Mesenchymal stem cell (in vitro differentiated cells and primary cell): ENCODE measurements at regions not wholly inside any gene's neighbourhood (a gene's known extent, or its start where the extent isn't known, plus 50 kb on each side); places are given as distances from the start of the nearest gene placed in this dataset.

Source experiments
- DNase-seq: peaks from one replicate; pipeline ENCODE4 v3.0.0-alpha.2; 2013
- H2AFZ ChIP-seq: one replicate; pipeline ENCODE4 v1.6.1; 2013; ENCODE audit warnings: low read depth, mild to moderate bottlenecking, control low read depth, inconsistent platforms, low read length, moderate library complexity
- H2AK5ac ChIP-seq: 2 replicates; pipeline ENCODE4 v1.6.1; 2013; ENCODE audit warnings: low read length, moderate library complexity, mild to moderate bottlenecking, inconsistent platforms; ENCODE audit not compliant: severe bottlenecking
- H2BK120ac ChIP-seq: one replicate; pipeline ENCODE4 v1.6.1; 2013; ENCODE audit warnings: low read depth, mild to moderate bottlenecking, inconsistent platforms, low read length, moderate library complexity
- H2BK12ac ChIP-seq, 2 experiments: one replicate each; pipeline ENCODE4 v1.6.1; 2013; ENCODE audit warnings: inconsistent platforms in 2 of 2, low read length in 2 of 2, mild to moderate bottlenecking in 2 of 2, moderate library complexity in 2 of 2, control low read depth in 1 of 2
- H2BK15ac ChIP-seq: one replicate; pipeline ENCODE4 v1.6.1; 2013; ENCODE audit warnings: mild to moderate bottlenecking, low read depth, inconsistent platforms; ENCODE audit not compliant: poor library complexity, severe bottlenecking
- H2BK5ac ChIP-seq: 2 replicates; pipeline ENCODE4 v1.6.1; 2013; ENCODE audit warnings: low read depth, mild to moderate bottlenecking, low read length, control low read depth, inconsistent platforms; ENCODE audit not compliant: poor library complexity, severe bottlenecking
- H3K14ac ChIP-seq, 2 experiments: one replicate each; pipeline ENCODE4 v1.6.1; 2013; ENCODE audit warnings: inconsistent platforms in 2 of 2, low read length in 2 of 2, control low read depth in 1 of 2, mild to moderate bottlenecking in 1 of 2, moderate library complexity in 1 of 2
- H3K18ac ChIP-seq, 2 experiments: one replicate each; pipeline ENCODE4 v1.6.1; 2013; ENCODE audit warnings: inconsistent platforms in 2 of 2, low read length in 2 of 2, control low read depth in 1 of 2, low read depth in 1 of 2, mild to moderate bottlenecking in 1 of 2
- H3K23ac ChIP-seq, 2 experiments: one replicate each; pipeline ENCODE4 v1.6.1; 2013; ENCODE audit warnings: inconsistent platforms in 2 of 2, low read length in 2 of 2, mild to moderate bottlenecking in 2 of 2, moderate library complexity in 2 of 2, control low read depth in 1 of 2
- H3K27ac ChIP-seq: 2 replicates; pipeline ENCODE4 v1.5.1; 2013; ENCODE audit warnings: mild to moderate bottlenecking, moderate library complexity, low read length, control low read depth, inconsistent platforms; ENCODE audit not compliant: poor library complexity, severe bottlenecking
- H3K27me3 ChIP-seq, 2 experiments: 2 replicates each; pipeline versions ENCODE4 v1.6.1 to v1.7.0; 2013; ENCODE audit warnings: low read length in 2 of 2, mild to moderate bottlenecking in 2 of 2, moderate library complexity in 2 of 2, control low read depth in 1 of 2, inconsistent platforms in 1 of 2; ENCODE audit not compliant: control insufficient read depth in 1 of 2, insufficient read depth in 1 of 2
- H3K36me3 ChIP-seq, 2 experiments: 2 replicates each; pipeline versions ENCODE4 v1.6.1 to v1.7.0; 2013; ENCODE audit warnings: low read length in 2 of 2, control low read depth in 1 of 2, inconsistent platforms in 1 of 2, low read depth in 1 of 2, mild to moderate bottlenecking in 1 of 2; ENCODE audit not compliant: insufficient read depth in 2 of 2, control insufficient read depth in 1 of 2
- H3K4ac ChIP-seq, 2 experiments: one replicate each; pipeline ENCODE4 v1.6.1; 2013; ENCODE audit warnings: inconsistent platforms in 2 of 2, low read length in 2 of 2, mild to moderate bottlenecking in 2 of 2, moderate library complexity in 2 of 2, control low read depth in 1 of 2, low read depth in 1 of 2
- H3K4me1 ChIP-seq: 2 replicates; pipeline ENCODE4 v1.6.1; 2013; ENCODE audit warnings: low read depth, low read length, control low read depth; ENCODE audit not compliant: control insufficient read depth, insufficient read depth
- H3K4me2 ChIP-seq: 2 replicates; pipeline ENCODE4 v1.6.1; 2013; ENCODE audit warnings: low read length, mild to moderate bottlenecking, inconsistent platforms; ENCODE audit not compliant: poor library complexity, severe bottlenecking
- H3K4me3 ChIP-seq, 2 experiments: 2 replicates each; pipeline versions ENCODE4 v1.5.1 to v1.7.0; 2013; ENCODE audit warnings: low read length in 2 of 2, mild to moderate bottlenecking in 2 of 2, control low read depth in 1 of 2, low read depth in 1 of 2; ENCODE audit not compliant: insufficient read depth in 1 of 2
- H3K79me1 ChIP-seq: replicated peaks from 2 replicates; pipeline ENCODE4 v1.6.1; 2013; ENCODE audit warnings: mild to moderate bottlenecking, control low read depth, low read length, inconsistent platforms; ENCODE audit not compliant: poor library complexity, severe bottlenecking
- H3K9ac ChIP-seq: 2 replicates; pipeline ENCODE4 v1.7.0; 2013; ENCODE audit warnings: mild to moderate bottlenecking, low read length, moderate library complexity
- H3K9me3 ChIP-seq: 2 replicates; pipeline ENCODE4 v1.7.0; 2013; ENCODE audit warnings: mild to moderate bottlenecking, low read length; ENCODE audit not compliant: control insufficient read depth
- H4K8ac ChIP-seq: one replicate; pipeline ENCODE4 v1.6.1; 2013; ENCODE audit warnings: inconsistent platforms, mild to moderate bottlenecking, low read length, moderate library complexity
- H4K91ac ChIP-seq: one replicate; pipeline ENCODE4 v1.6.1; 2013; ENCODE audit warnings: mild to moderate bottlenecking, low read length, inconsistent platforms
- WGBS: methylation state at CpG from one replicate; pipeline ENCODE4 v1.1.7; 2013; ENCODE audit warnings: mixed read lengths; 5-methylcytosine and 5-hydroxymethylcytosine counted together

- Histone ChIP-seq H2BK12ac (peak overlapping the region; percentile 15 to 82), H2AK5ac (no peak overlapping the region), H3K23ac (peak overlapping the region in 1 of 2 experiments; percentile 38), H3K9me3 (no peaks in the 10 kb centered on the region), H3K4me1 (peaks cover 3% of the 10 kb centered on the region), H2BK15ac (no peak overlapping the region), H2BK120ac (no peak overlapping the region), H3K79me1 (no peaks in the 10 kb centered on the region), H4K8ac (no peak overlapping the region), H3K9ac (no peak overlapping the region), H3K4ac (peak overlapping the region in 1 of 2 experiments; percentile 50), H3K4me2 (no peak overlapping the region), H3K18ac (peak overlapping the region; percentile 55 to 80), H3K27ac (no peak overlapping the region), H3K14ac (no peak overlapping the region), H3K27me3 (no peaks in the 10 kb centered on the region), H4K91ac (peak overlapping the region; percentile 28), H3K4me3 (no peak overlapping the region), H2AFZ (no peak overlapping the region), H2BK5ac (no peak overlapping the region), H3K36me3 (no peaks in the 10 kb centered on the region)
- DNase-seq: no peak
- WGBS: 87% methylated on average over 4 of the region's 4 CpGs
Observed at GRCh38 chr2:196245378-196246140, 74.2 kb upstream of the STK17B start.

DNA sequence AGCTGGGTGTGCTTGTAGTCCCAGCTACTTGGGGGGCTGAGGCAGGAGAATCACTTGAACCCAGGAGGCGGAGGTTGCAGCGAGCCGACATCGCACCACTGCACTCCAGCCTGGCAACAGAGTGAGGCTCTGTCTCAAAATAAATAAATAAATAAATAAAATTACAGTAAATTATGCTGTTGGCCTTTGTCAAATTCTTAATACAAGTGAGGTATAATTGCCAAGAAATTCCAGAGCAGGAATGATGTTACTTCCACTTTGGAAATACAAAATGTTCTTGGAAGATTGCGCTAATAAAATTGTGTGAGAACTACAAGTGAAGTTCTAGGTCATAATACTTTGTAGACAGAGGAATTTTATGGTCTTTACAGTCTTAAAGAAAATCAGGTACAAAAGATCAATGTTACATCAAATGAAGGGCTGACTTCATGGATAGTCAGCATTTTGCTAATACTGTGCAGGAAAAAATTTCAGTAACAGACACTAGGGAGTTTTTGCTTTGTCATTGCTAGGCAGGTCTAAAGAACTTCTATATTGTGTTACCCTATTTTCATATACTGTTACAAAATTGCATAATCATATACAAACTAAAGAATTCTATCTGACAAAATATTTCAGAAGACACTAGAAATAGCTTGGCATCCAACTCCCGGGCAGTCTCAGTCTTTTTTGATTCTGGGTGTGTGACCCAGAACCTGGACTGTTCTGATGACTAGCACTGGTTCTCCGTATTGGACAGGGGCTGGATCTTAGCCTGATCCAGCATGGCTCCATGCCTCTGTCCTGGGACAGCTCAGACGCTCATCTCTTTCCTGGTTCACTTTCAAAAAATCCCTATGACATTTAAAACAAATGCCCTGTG is 76.0 kb upstream of the STK17B start:
- DNase-seq: no peak
- Histone ChIP-seq H2BK120ac (peak overlapping the region; percentile 11), H2BK12ac (no peak overlapping the region), H3K27me3 (no peaks in the 10 kb centered on the region), H2AK5ac (no peak overlapping the region), H3K23ac (no peak overlapping the region), H4K8ac (no peak overlapping the region), H3K9me3 (no peaks in the 10 kb centered on the region), H2BK5ac (no peak overlapping the region), H3K36me3 (no peaks in the 10 kb centered on the region), H3K9ac (no peak overlapping the region), H2BK15ac (no peak overlapping the region), H3K4ac (no peak overlapping the region), H3K4me1 (peaks cover 2% of the 10 kb centered on the region), H3K4me3 (no peak overlapping the region), H4K91ac (no peak overlapping the region), H3K18ac (no peak overlapping the region), H3K79me1 (no peaks in the 10 kb centered on the region), H2AFZ (no peak overlapping the region), H3K4me2 (no peak overlapping the region), H3K27ac (no peak overlapping the region), H3K14ac (no peak overlapping the region)
- 97% methylated on average over 4 of the region's 8 CpGs for WGBS

- Histone ChIP-seq H2AFZ (no peak overlapping the region), H2BK120ac (peak overlapping the region; percentile 11), H3K4me1 (peaks cover 2% of the 10 kb centered on the region), H3K9me3 (no peaks in the 10 kb centered on the region), H3K4ac (no peak overlapping the region), H3K36me3 (no peaks in the 10 kb centered on the region), H2BK12ac (no peak overlapping the region), H2BK5ac (no peak overlapping the region), H4K91ac (no peak overlapping the region), H3K27ac (no peak overlapping the region), H3K4me3 (no peak overlapping the region), H3K18ac (no peak overlapping the region), H4K8ac (no peak overlapping the region), H3K14ac (no peak overlapping the region), H3K4me2 (no peak overlapping the region), H2BK15ac (no peak overlapping the region), H3K27me3 (no peaks in the 10 kb centered on the region), H2AK5ac (no peak overlapping the region), H3K9ac (no peak overlapping the region), H3K79me1 (no peaks in the 10 kb centered on the region), H3K23ac (no peak overlapping the region)
- WGBS: 96% methylated on average over 3 of the region's 3 CpGs
- no peak for DNase-seq
Observed at GRCh38 chr2:196247976-196248280, 76.5 kb upstream of the STK17B start.

- peaks cover 2% of the 10 kb centered on the region for H3K4me1 ChIP-seq
- no peak overlapping the region for H2BK120ac ChIP-seq
- no peak overlapping the region for H3K18ac ChIP-seq
- H3K4me3 ChIP-seq: no peak overlapping the region
- peak overlapping the region in 1 of 2 experiments; percentile 17 for H3K4ac ChIP-seq
- no peak overlapping the region for H2BK15ac ChIP-seq
- no peak overlapping the region for H2AFZ ChIP-seq
- H2AK5ac ChIP-seq: no peak overlapping the region
- peak overlapping the region in 1 of 2 experiments; percentile 54 for H2BK12ac ChIP-seq
- H3K27me3 ChIP-seq: no peaks in the 10 kb centered on the region
- H3K9ac ChIP-seq: no peak overlapping the region
- H3K9me3 ChIP-seq: no peaks in the 10 kb centered on the region
- DNase-seq: no peak
- no peaks in the 10 kb centered on the region for H3K79me1 ChIP-seq
- H2BK5ac ChIP-seq: no peak overlapping the region
- no peak overlapping the region for H4K91ac ChIP-seq
- no peak overlapping the region for H3K14ac ChIP-seq
- no peak overlapping the region for H3K27ac ChIP-seq
- no peaks in the 10 kb centered on the region for H3K36me3 ChIP-seq
- no peak overlapping the region for H4K8ac ChIP-seq
- no peak overlapping the region for H3K4me2 ChIP-seq
- WGBS: no CpG with 5 or more reads among the region's 1 CpG
- no peak overlapping the region for H3K23ac ChIP-seq
Observed at GRCh38 chr2:196248467-196249094, 77.2 kb upstream of the STK17B start.
